ENCODE measurements at regions not wholly inside any gene's neighbourhood (a gene's known extent, or its start where the extent isn't known, plus 50 kb on each side); places are given as distances from the start of the nearest gene placed in this dataset.

DNA sequence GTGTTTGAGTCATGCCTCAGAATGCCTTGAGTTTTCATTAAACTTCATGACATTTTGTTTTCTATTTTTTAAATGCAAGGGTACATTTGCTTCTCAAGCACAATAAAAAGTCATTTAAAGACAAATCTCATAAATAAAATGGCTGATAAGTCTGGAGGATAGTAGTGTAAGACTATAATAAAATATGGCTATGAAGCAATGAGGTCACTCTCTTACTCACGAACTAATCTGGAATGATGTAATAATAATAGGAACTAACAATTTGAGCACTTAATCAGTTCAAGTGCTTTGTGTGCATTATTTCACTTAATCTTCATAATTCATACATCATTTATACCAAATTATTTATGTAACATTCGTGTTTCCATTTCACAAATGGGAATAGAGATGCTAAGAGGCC is 149.3 kb upstream of the CTTNBP2 start:
- TF ChIP-seq, protein P1, sequence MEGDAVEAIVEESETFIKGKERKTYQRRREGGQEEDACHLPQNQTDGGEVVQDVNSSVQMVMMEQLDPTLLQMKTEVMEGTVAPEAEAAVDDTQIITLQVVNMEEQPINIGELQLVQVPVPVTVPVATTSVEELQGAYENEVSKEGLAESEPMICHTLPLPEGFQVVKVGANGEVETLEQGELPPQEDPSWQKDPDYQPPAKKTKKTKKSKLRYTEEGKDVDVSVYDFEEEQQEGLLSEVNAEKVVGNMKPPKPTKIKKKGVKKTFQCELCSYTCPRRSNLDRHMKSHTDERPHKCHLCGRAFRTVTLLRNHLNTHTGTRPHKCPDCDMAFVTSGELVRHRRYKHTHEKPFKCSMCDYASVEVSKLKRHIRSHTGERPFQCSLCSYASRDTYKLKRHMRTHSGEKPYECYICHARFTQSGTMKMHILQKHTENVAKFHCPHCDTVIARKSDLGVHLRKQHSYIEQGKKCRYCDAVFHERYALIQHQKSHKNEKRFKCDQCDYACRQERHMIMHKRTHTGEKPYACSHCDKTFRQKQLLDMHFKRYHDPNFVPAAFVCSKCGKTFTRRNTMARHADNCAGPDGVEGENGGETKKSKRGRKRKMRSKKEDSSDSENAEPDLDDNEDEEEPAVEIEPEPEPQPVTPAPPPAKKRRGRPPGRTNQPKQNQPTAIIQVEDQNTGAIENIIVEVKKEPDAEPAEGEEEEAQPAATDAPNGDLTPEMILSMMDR (IDR thresholded peaks at IDR 0.05), result no peak
- DNase-seq (ENCODE audit: low spot score), result no peak
- Histone ChIP-seq H3K4me3 (no peak overlapping the region), H3K27ac (no peak overlapping the region)

DNA sequence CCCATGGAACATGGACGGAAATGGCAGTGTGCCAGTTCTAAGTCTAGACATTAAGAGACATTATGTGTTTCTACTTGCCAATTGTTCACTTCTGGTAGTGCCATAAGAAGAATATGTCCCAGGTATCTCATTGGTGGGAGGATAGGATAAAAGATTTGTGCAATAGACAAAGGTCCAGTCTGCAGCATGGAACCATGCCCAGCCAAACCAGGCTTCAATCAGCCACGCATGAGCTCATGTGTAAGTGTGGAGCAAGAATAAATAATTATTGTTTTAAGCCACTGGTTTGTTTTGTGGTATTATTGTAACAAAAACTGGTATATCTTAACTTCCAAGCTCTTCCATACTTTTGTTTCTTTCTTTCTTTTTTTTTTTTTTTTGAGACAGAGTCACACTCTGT is 153.6 kb upstream of the CTTNBP2 start:
- TF ChIP-seq, protein P1 (IDR thresholded peaks at IDR 0.05), result no peak
- H3K4me3 ChIP-seq, result no peak overlapping the region
- DNase-seq (ENCODE audit: low spot score), result no peak
- no peak overlapping the region for H3K27ac ChIP-seq

DNA sequence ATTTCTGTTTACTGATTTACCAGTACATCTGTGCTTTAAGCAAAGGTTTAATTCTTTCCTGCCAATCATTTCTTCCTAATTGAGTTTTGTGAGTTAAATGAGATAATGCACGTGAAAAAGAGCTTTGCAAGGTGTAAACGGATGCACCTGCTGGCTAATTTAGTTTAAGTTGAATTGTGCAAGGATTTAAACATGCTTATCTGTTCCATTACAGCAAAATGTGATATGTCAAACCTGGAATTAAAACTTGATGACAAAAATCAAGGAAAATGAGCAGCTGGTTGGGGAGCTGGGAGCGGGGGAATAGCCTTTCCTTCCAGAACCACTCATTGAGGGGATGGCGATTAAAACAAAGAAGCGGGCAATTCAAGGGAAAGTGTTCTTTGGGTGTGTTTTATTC is 155.0 kb upstream of the CTTNBP2 start:
- no peak for DNase-seq (ENCODE audit: low spot score)
- TF ChIP-seq, protein P1 (IDR thresholded peaks at IDR 0.05), result no peak
- Histone ChIP-seq H3K27ac (no peak overlapping the region), H3K4me3 (no peak overlapping the region)

DNA sequence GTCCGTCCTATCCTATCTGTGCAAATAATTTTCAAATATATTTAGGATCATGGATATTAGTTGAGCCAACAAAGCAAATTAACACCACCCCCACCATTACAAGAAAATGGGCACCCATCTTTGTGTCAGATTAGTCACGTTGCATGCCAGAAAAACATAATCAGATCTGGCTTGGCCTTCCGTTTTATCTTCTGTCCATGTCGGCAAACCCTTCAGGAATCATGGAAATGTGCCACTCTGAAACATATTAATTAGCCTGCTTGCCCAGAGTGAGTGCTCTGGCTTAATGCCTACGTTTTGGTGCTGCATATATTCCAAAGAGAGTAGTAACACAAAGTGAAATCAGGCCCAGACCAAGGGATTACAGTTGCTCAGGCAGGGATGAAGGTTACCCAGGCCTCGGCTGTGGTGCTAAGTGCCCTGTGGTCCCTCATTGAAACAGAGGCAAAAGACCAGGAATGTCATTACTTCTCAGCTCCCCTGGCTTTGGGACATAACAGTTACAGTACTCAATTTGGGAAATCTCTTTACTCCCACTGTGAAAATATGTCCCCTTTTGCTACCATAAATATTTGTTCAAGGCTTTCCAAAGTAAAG is 154.0 kb upstream of the LSM8 start:
- TF ChIP-seq, protein P1 (IDR thresholded peaks at IDR 0.05), result no peak
- DNase-seq (ENCODE audit: low spot score), result no peak

DNA sequence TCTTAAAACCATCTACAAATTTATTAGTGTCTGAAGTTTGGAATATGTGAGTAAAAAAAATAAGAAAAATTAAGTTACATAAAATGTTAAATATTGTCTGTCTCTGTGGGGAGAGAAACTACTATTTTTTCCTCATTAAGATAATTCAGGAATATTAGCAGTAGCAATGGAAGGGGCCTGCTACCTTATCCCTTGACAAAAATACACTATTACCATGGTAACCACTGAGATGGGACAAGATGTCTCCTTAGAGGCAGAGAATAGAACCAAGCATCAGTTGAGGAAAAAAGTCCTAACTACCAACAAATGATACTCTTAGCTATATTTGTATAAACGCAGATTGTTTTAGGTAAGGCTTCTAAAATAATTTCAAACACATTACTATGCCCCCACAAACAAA is 150.7 kb upstream of the LSM8 start:
- no peak overlapping the region for H3K4me3 ChIP-seq
- no peak overlapping the region for H3K27ac ChIP-seq
- TF ChIP-seq, protein P1 (IDR thresholded peaks at IDR 0.05), result no peak
- DNase-seq (ENCODE audit: low spot score), result no peak

More for the DNA sequence above, 154.0 kb upstream of the LSM8 start:
- no peak overlapping the region for H3K4me3 ChIP-seq
- no peak overlapping the region for H3K27ac ChIP-seq

DNA sequence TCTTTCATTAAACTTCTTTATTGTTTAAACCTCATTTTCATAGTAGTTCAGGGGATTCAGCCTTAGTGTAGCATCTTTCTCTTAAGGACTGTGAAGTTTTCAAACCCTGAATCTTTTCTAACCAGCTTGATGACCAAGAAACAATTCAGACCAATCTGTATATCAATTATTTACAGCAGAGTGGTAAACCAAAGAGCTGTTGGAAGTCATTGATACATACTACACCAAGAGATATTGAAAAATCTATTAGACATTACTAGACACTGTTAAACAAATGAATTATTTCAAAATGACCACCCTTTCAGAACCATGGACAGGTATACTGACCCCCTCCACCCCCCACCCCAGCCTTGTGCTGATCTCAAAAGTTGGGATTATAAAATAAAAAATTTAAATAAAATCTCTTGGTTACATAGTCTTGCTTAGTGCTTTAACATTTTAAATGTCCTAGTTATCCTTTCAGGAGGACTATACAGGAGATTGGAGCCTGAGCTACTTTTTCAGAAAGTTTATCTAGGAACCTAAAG is 143.9 kb upstream of the LSM8 start:
- Histone ChIP-seq H3K27ac (no peak overlapping the region), H3K4me3 (no peak overlapping the region)
- DNase-seq (ENCODE audit: low spot score), result no peak
- TF ChIP-seq, protein P1 (IDR thresholded peaks at IDR 0.05), result no peak

DNA sequence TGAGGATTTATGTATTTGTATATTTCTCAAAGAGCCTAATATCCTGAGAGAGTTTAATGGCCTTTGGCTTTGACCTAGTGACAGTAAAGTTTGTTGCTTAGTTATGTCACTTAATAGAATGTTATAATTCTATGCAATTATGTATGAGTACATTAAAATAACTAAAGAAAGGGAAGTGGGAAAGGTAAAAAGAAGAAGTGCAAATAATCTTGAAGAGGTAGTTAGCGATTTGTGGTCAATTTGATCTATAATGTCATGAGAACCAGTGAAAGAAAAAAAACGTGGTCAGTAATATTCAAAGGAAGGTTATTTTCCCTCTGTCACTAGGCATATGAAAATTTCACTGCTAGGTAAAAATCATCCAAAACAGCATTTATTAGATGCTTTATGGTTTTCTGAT is 143.4 kb upstream of the LSM8 start:
- DNase-seq (ENCODE audit: low spot score), result no peak
- Histone ChIP-seq H3K27ac (no peak overlapping the region), H3K4me3 (no peak overlapping the region)
- TF ChIP-seq, protein P1 (IDR thresholded peaks at IDR 0.05), result no peak

Measured in coronary artery (tissue), 2 donors.